LNCAP (cell line): ENCODE measurements at regions not wholly inside any gene's neighbourhood (a gene's known extent, or its start where the extent isn't known, plus 50 kb on each side); places are given as distances from the start of the nearest gene placed in this dataset.

ENCODE experiments used
- CTCF ChIP-seq: fragments of 450-650 bp; IDR thresholded peaks from 2 replicates; pipeline ENCODE4 v1.5.1; 2017; ENCODE audit warnings: mild to moderate bottlenecking

DNA sequence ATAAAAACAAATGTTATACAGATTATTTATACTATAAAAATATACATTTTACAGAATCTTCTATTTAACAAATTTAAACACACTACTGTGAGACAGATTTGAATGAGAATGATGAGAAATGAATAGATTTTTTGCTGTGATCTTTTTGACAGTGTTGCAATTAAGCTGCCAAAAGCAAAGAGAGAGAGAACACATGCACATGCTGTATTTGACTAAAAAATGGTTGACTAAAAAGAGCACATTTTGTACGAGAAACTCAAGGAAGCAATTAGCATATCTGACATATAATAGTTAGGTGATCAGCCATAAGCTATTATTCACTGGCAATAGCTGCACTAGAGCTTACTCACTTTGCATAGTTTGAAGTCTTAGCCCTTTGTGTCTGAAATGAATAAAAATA is 115.8 kb downstream of the SYT10 start:
- TF ChIP-seq CTCF = no peak

DNA sequence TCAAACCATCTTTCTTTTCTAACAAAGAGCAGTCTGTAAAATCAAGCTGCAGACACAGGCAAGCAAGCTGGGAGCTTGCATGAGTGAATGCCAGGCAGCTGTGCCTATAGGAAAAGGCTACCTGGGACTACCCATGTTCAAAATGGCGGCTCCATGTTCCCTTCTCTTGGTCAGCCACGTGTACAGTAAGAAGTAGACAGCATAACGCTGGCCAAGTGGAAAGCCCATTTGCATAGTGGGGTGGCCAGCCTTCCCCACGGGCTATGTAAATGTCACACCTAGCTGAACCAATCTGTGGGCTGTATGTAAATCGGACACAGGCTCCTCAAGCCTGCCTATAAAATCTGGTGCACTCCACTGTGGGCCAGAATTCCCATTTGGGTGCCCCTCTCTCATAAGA is 117.1 kb downstream of the SYT10 start:
- TF ChIP-seq CTCF = no peak

GRCh38 chr12:33317746-33318145 is 121.9 kb downstream of the SYT10 start:
- no peak for TF ChIP-seq CTCF

- no peak for TF ChIP-seq CTCF
These were observed 125.4 kb downstream of the SYT10 start for GRCh38 chr12:33314223-33314622.

DNA sequence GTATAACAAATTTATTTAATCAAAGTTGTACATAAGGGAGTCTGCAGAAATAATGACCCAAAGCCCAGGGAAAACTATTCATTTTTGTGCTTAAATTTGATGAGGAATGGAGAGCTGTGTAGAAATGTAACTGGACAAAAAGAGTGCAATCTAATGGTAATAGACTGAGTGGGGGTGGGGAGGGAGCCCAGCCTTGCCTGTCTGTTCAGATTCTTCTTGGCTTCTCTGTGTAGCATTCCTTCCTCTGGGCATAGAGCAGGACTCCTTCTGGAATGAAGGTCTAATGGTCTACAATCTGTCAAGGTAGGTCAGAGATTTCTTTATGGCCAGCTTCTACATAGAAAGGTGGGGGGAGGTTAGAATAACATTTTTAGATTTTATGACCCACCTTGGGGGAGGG is 126.1 kb downstream of the SYT10 start:
- TF ChIP-seq CTCF = no peak

GRCh38 chr12:33310471-33310870 is 129.1 kb downstream of the SYT10 start:
- TF ChIP-seq CTCF = no peak

GRCh38 chr12:33304176-33304575 is 135.4 kb downstream of the SYT10 start:
- no peak for TF ChIP-seq CTCF

GRCh38 chr12:33296529-33296928 is 143.1 kb downstream of the SYT10 start:
- TF ChIP-seq CTCF = no peak
